ENCODE measurements at regions not wholly inside any gene's neighbourhood (a gene's known extent, or its start where the extent isn't known, plus 50 kb on each side); places are given as distances from the start of the nearest gene placed in this dataset.

GRCh38 chr15:69893086-69893485 is 204.6 kb downstream of the TLE3 start:
- ChIA-PET CTCF (interaction anchor here (1.0 kb wide), 1 partner anchor 61 kb away, joined by 3 read pairs; no protein-coding TSS in a partner anchor), POLR2A (no interaction called here)
- Mint-ChIP-seq H3K27ac (no peak overlapping the region), H3K27me3 (ENCODE audit: low read depth) (peaks cover 10% of the 10 kb centered on the region), H3K9me3 (peaks cover 13% of the 10 kb centered on the region), H3K4me1 (peaks cover 13% of the 10 kb centered on the region), H3K36me3 (peaks cover 1% of the 10 kb centered on the region), H3K4me3 (no peak overlapping the region)
- DNase-seq (ENCODE audit: low spot score), result no peak
- no peak for ATAC-seq
- TF ChIP-seq TEAD1 (CRISPR knock-in tag; IDR thresholded peaks at IDR 0.05) (no peak), TEAD4 (CRISPR knock-in tag; IDR thresholded peaks at IDR 0.05) (no peak), NR3C1 (CRISPR knock-in tag; conservative IDR thresholded peaks at IDR 0.05; ENCODE audit: low read depth) (no peak), FOXJ3 (CRISPR knock-in tag; IDR thresholded peaks at IDR 0.05; ENCODE audit: borderline replicate concordance) (no peak), CBFB (CRISPR knock-in tag; IDR thresholded peaks at IDR 0.05; ENCODE audit: low read depth) (no peak), ATF3 (CRISPR knock-in tag; conservative IDR thresholded peaks at IDR 0.05) (no peak), ZNF425 (CRISPR knock-in tag; conservative IDR thresholded peaks at IDR 0.05) (no peak), ZNF263 (CRISPR knock-in tag; IDR thresholded peaks at IDR 0.05; ENCODE audit: low read depth) (no peak), GTF2I (CRISPR knock-in tag; conservative IDR thresholded peaks at IDR 0.05) (no peak), ZNF138 (CRISPR knock-in tag; conservative IDR thresholded peaks at IDR 0.05) (no peak), ZNF219 (CRISPR knock-in tag; IDR thresholded peaks at IDR 0.05; ENCODE audit: borderline replicate concordance) (no peak), E2F1 (CRISPR knock-in tag; IDR thresholded peaks at IDR 0.05) (no peak), USF1 (CRISPR knock-in tag; IDR thresholded peaks at IDR 0.05) (no peak), STAT6 (CRISPR knock-in tag; conservative IDR thresholded peaks at IDR 0.05; ENCODE audit: low read depth) (no peak), ZNF232 (CRISPR knock-in tag; IDR thresholded peaks at IDR 0.05) (no peak), RELA (CRISPR knock-in tag; IDR thresholded peaks at IDR 0.05; ENCODE audit: borderline replicate concordance) (no peak), MXD4 (CRISPR knock-in tag; IDR thresholded peaks at IDR 0.05; ENCODE audit: borderline replicate concordance) (no peak)
- TF ChIP-seq, protein P1, sequence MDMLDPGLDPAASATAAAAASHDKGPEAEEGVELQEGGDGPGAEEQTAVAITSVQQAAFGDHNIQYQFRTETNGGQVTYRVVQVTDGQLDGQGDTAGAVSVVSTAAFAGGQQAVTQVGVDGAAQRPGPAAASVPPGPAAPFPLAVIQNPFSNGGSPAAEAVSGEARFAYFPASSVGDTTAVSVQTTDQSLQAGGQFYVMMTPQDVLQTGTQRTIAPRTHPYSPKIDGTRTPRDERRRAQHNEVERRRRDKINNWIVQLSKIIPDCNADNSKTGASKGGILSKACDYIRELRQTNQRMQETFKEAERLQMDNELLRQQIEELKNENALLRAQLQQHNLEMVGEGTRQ (CRISPR knock-in tag; IDR thresholded peaks at IDR 0.05), result no peak

DNA sequence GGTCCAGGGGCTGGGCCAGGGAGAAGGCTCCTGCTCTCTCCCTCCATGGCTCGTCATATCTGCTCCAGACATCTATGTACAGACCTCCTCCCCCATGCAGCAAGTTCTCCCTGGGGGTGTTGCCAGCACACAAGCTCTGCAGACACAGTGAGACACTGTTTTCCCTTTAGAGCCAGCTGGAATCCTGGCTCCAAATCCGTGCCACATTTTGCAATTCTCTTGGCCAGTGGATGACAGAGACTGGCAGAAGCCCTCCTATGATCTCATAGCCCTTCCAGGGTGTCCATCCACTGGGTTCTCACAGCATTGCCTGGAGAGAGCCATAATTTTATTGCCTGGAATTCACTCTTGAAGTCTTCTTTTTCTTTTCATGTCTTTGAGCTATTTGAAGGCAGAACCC is 203.9 kb downstream of the TLE3 start:
- Mint-ChIP-seq H3K4me3 (no peak overlapping the region), H3K36me3 (no peaks in the 10 kb centered on the region; the same call in 1 of the 2 replicates), H3K4me1 (peaks cover 13% of the 10 kb centered on the region), H3K27me3 (ENCODE audit: low read depth) (peaks cover 10% of the 10 kb centered on the region), H3K9me3 (peaks cover 10% of the 10 kb centered on the region), H3K27ac (no peak overlapping the region)
- ChIA-PET CTCF (interaction anchor here (0.5 to 1.0 kb wide), 2 partner anchors 60 to 1850 kb away, joined by 3 to 4 read pairs; no protein-coding TSS in a partner anchor), POLR2A (interaction anchor here (1.3 kb wide), 1 partner anchor 204 kb away, joined by 3 read pairs; the partner anchor contains the start of gene TLE3)
- ATAC-seq (peak; percentile 43; the same call in 1 of the 2 replicates), DNase-seq (ENCODE audit: low spot score) (peak; percentile 30)
- TF ChIP-seq CBFB (CRISPR knock-in tag; IDR thresholded peaks at IDR 0.05; ENCODE audit: low read depth) (0 out of 2 replicates have a peak, but pooled peaks have one; percentile 20), ARID4B (CRISPR knock-in tag; IDR thresholded peaks at IDR 0.05; ENCODE audit: borderline replicate concordance) (no peak)

Data from WTC11 (cell line).